Panc1 (cell line): ENCODE measurements at regions not wholly inside any gene's neighbourhood (a gene's known extent, or its start where the extent isn't known, plus 50 kb on each side); places are given as distances from the start of the nearest gene placed in this dataset.

Experiments used
- ATAC-seq: fragments of 200-7000 bp; cut with Tn5 transposase; 2 replicates; pipeline ENCODE4 v1.9.1; 2020; ENCODE audit warnings: mild to moderate bottlenecking, moderate library complexity
- BruUV-seq: library from RNA; stranded (reverse); fragments of 400-500 nt; replicated peaks from 2 replicates; lab custom pipeline; 2021; lab: Mats Ljungman, UMichigan
- CTCF ChIA-PET: fragments of 300-600 bp; sonication (Branson Sonifier 250); formaldehyde crosslinking; loops from one replicate; lab custom pipeline; 2022; ENCODE audit warnings: antibody characterized with exemption; lab: Charles Lee
- POLR2A ChIA-PET: fragments of 300-600 bp; sonication (Branson Sonifier 250); formaldehyde crosslinking; loops from one replicate; lab custom pipeline; 2022; ENCODE audit warnings: antibody characterized with exemption; lab: Charles Lee
- DNase-seq: peaks from one replicate; pipeline ENCODE4 v3.0.0-alpha.2; 2010; ENCODE audit warnings: low read depth, low spot score
- H3K27ac ChIP-seq: 2 replicates; pipeline ENCODE4 v1.5.1; 2011; ENCODE audit warnings: mild to moderate bottlenecking, low read length, inconsistent platforms
- H3K27me3 ChIP-seq: fragments of 200-500 bp; sonication (Bioruptor generic); 2 replicates; pipeline ENCODE4 v1.6.0; 2014; ENCODE audit warnings: low read length, inconsistent platforms; ENCODE audit not compliant: control insufficient read depth, insufficient read depth
- H3K36me3 ChIP-seq: fragments of 200-500 bp; sonication (Bioruptor generic); 2 replicates; pipeline ENCODE4 v1.5.1; 2014; ENCODE audit warnings: inconsistent platforms, mild to moderate bottlenecking, low read length, moderate library complexity; ENCODE audit not compliant: control insufficient read depth, insufficient read depth
- H3K4me1 ChIP-seq: 2 replicates; pipeline ENCODE4 v1.5.1; 2011; ENCODE audit warnings: inconsistent platforms, mild to moderate bottlenecking, low read length, moderate library complexity; ENCODE audit not compliant: control insufficient read depth, insufficient read depth
- H3K4me3 ChIP-seq, 2 experiments: 2 replicates each; pipeline ENCODE4 v1.5.1; 2011 to 2012; ENCODE audit warnings: low read depth in 2 of 2, low read length in 2 of 2, mild to moderate bottlenecking in 2 of 2, inconsistent platforms in 1 of 2, moderate library complexity in 1 of 2
- H3K9me3 ChIP-seq: fragments of 200-500 bp; sonication (Bioruptor generic); 2 replicates; pipeline ENCODE4 v1.5.1; 2014; ENCODE audit warnings: low read depth, mild to moderate bottlenecking, inconsistent platforms, low read length, moderate library complexity; ENCODE audit not compliant: control insufficient read depth, insufficient read depth
- CTCF ChIP-seq: fragments of 450-650 bp; IDR thresholded peaks from 2 replicates; pipeline ENCODE4 v1.5.1; 2017; ENCODE audit warnings: mild to moderate bottlenecking
- POLR2AphosphoS5 ChIP-seq: IDR thresholded peaks from 2 replicates; pipeline ENCODE4 v1.6.1; 2012; ENCODE audit warnings: mild to moderate bottlenecking, low read depth, low read length, moderate library complexity
- REST ChIP-seq, 2 experiments: IDR thresholded peaks; 2 replicates each; pipeline ENCODE4 v1.6.1; 2011 to 2012; ENCODE audit warnings: low read depth in 2 of 2, control low read depth in 1 of 2, low read length in 1 of 2, mild to moderate bottlenecking in 1 of 2, moderate library complexity in 1 of 2; ENCODE audit not compliant: insufficient read depth in 1 of 2
- SIN3A ChIP-seq: IDR thresholded peaks from 2 replicates; pipeline ENCODE4 v1.6.1; 2012; ENCODE audit warnings: low read depth, mild to moderate bottlenecking, low read length, moderate library complexity, borderline replicate concordance; ENCODE audit not compliant: insufficient read depth
- TCF7L2 ChIP-seq: IDR thresholded peaks from 2 replicates; pipeline ENCODE4 v1.6.1; 2011; ENCODE audit warnings: mild to moderate bottlenecking, low read depth, low read length, inconsistent platforms
- in situ Hi-C: cut with HindIII; loops from 2 replicates; pipeline ENCODE4 v1.10.0; 2016; ENCODE audit warnings: low sequenced_read_pairs, low pct_unique_long_range_greater_than_20kb
- intact Hi-C: fragments of 100-400 bp; cut with micrococcal nuclease; formaldehyde crosslinking; loops from one replicate; pipeline ENCODE4 v1.10.0; 2022; ENCODE audit not compliant: unreplicated experiment

DNA sequence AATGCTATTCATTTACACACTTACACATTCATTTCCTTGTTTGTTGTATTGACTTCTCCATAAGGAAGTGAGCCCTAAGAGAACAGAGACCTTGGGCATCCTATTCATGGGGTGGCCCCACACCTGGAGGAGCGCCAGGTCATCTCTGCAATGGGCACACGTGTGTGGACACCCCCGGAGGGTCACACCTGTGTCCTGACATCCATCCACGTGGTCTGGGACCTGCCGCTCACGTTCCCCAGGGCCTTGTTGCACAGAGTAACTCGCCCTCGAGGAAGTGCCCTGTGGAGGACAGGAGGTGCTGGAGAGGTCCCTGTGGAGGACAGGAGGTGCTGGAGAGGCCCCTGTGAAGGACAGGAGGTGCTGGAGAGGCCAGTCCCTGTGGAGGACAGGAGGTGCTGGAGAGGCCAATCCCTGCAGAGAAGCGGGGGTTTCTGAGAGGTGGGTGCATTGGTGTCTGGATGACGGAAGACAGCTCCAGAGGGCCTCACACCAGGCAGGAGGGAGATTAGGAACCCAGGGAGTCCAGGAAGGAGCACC, 73.2 kb upstream of the GPC1 start:
- POLR2A ChIA-PET, result no interaction called here
- Histone ChIP-seq H3K4me1 (no peaks in the 10 kb centered on the region), H3K27me3 (no peaks in the 10 kb centered on the region), H3K36me3 (no peaks in the 10 kb centered on the region), H3K4me3 (no peak overlapping the region), H3K27ac (no peak overlapping the region), H3K9me3 (peaks cover 6% of the 10 kb centered on the region; the same call in 1 of the 2 replicates)
- ATAC-seq (no peak), DNase-seq (no peak)
- TF ChIP-seq SIN3A, result no peak
- TF ChIP-seq POLR2AphosphoS5, result no peak
- in situ Hi-C loops (no loop called here), intact Hi-C loops (no loop called here)
- no TSS peak for BruUV-seq
- CTCF ChIA-PET, result no interaction called here

GRCh38 chr2:240362826-240363745, 72.4 kb upstream of the GPC1 start:
- ChIA-PET POLR2A (no interaction called here), CTCF (no interaction called here)

GRCh38 chr2:240363746-240364581, 71.5 kb upstream of the GPC1 start:
- intact Hi-C loops (no loop called here), in situ Hi-C loops (no loop called here)
- Histone ChIP-seq H3K4me1 (no peaks in the 10 kb centered on the region), H3K27ac (no peak overlapping the region), H3K27me3 (no peaks in the 10 kb centered on the region), H3K4me3 (no peak overlapping the region), H3K9me3 (peaks cover 6% of the 10 kb centered on the region; the same call in 1 of the 2 replicates), H3K36me3 (no peaks in the 10 kb centered on the region)
- POLR2A ChIA-PET, result no interaction called here
- CTCF ChIA-PET, result interaction anchor here (0.6 kb wide), 1 partner anchor 45 kb away, joined by 3 read pairs; no protein-coding TSS in a partner anchor
- no TSS peak for BruUV-seq
- TF ChIP-seq POLR2AphosphoS5 (no peak), REST (IDR thresholded peaks at IDR 0.05; ENCODE audit: insufficient read depth in 1 of 2, low read depth in 2 of 2, low read length in 1 of 2) (no peak), TCF7L2 (no peak), CTCF (no peak), SIN3A (no peak)
- DNase-seq (no peak), ATAC-seq (no peak)

More at GRCh38 chr2:240362826-240363745, 72.4 kb upstream of the GPC1 start:
- ATAC-seq (no peak), DNase-seq (no peak)
- no peaks in the 10 kb centered on the region for H3K36me3 ChIP-seq
- in situ Hi-C loops (no loop called here), intact Hi-C loops (no loop called here)
- H3K4me1 ChIP-seq, result no peaks in the 10 kb centered on the region
- H3K9me3 ChIP-seq, result peaks cover 6% of the 10 kb centered on the region; the same call in 1 of the 2 replicates
- H3K4me3 ChIP-seq, result no peak overlapping the region
- H3K27me3 ChIP-seq, result no peaks in the 10 kb centered on the region
- no peak overlapping the region for H3K27ac ChIP-seq
- TF ChIP-seq SIN3A, result no peak
- no TSS peak for BruUV-seq
